Uterus (tissue), 3 donors: ENCODE measurements at regions not wholly inside any gene's neighbourhood (a gene's known extent, or its start where the extent isn't known, plus 50 kb on each side); places are given as distances from the start of the nearest gene placed in this dataset.
"Not testable (repeated sequence)": the region's sequence is repeated elsewhere in the genome, so short reads cannot be mapped to it uniquely, and the experiment has no call there.

ENCODE experiments used
- DNase-seq, 2 donors: peaks; one replicate each; pipeline ENCODE4 v3.0.0-alpha.2; 2019 to 2020
- H3K27ac ChIP-seq, 2 donors: fragments of 200-600 bp; sonication (generic); 1 replicate in 1 of 2; 2 replicates in 1 of 2; pipeline ENCODE4 v1.5.1; 2016 to 2018
- H3K27me3 ChIP-seq, 2 donors: fragments of 200-600 bp; sonication (generic); one replicate each; pipeline ENCODE4 v1.5.1; 2018 to 2019; ENCODE audit warnings: control low read depth in 1 of 2
- H3K36me3 ChIP-seq, 2 donors: fragments of 200-600 bp; sonication (generic); one replicate each; pipeline ENCODE4 v1.5.1; 2019; ENCODE audit warnings: control low read depth in 1 of 2
- H3K4me1 ChIP-seq, 2 donors: fragments of 200-600 bp; sonication (generic); one replicate each; pipeline ENCODE4 v1.5.1; 2018 to 2019; ENCODE audit warnings: control low read depth in 1 of 2
- H3K4me3 ChIP-seq, 2 donors: fragments of 200-600 bp; sonication (generic); 1 replicate in 1 of 2; 2 replicates in 1 of 2; pipeline ENCODE4 v1.5.1; 2018 to 2019; ENCODE audit warnings: mild to moderate bottlenecking in 1 of 2
- H3K9me3 ChIP-seq, 2 donors: fragments of 200-600 bp; sonication (generic); one replicate each; pipeline ENCODE4 v1.5.1; 2019; ENCODE audit warnings: control low read depth in 1 of 2
- POLR2A ChIP-seq, 2 donors: fragments of 450-650 bp; IDR thresholded peaks; one replicate each; pipeline ENCODE4 v1.6.1; 2016; ENCODE audit warnings: antibody characterized with exemption in 2 of 2, mild to moderate bottlenecking in 1 of 2, moderate library complexity in 1 of 2
- intact Hi-C: fragments of 100-400 bp; cut with DNase I; formaldehyde crosslinking; loops from one replicate; pipeline ENCODE4 v1.15.1; 2023; ENCODE audit warnings: low total_unique reads
- TF ChIP-seq, protein P1 (sequence below), 4 experiments: fragments of 200-600 bp in 2 of 4; fragments of 450-650 bp in 2 of 4; sonication (generic) in 2 of 4; IDR thresholded peaks; one replicate each; pipeline ENCODE4 v1.5.1; 2016 to 2019; ENCODE audit warnings: antibody characterized with exemption in 4 of 4, mild to moderate bottlenecking in 2 of 4, moderate library complexity in 1 of 4
- donor health status: DM: yes; HTN: yes; CAD: no.

DNA sequence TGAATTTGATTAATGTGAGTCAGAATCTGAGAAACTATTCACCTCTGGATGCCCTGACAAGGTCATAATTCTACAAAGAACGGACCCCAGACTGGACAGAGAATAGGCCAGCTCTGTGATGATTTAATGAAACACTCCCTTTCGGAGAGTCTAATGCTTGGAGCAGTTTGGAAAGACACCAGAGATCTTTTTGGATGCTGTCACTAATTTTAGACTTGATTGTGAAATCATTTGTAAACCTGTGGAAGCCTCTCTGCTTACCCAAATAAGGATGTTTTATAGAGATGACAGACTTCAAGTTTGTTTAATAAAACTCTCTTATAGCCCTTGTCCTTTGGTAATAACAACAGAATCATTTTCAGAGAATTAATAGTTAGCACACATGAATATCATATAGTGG, 83.5 kb downstream of the MYL12B start:
- peak in 1 of 2 donors; percentile 32 for DNase-seq
- intact Hi-C loops, result no loop called here
- no peak for TF ChIP-seq POLR2A (IDR thresholded peaks at IDR 0.05)
- TF ChIP-seq, protein P1, sequence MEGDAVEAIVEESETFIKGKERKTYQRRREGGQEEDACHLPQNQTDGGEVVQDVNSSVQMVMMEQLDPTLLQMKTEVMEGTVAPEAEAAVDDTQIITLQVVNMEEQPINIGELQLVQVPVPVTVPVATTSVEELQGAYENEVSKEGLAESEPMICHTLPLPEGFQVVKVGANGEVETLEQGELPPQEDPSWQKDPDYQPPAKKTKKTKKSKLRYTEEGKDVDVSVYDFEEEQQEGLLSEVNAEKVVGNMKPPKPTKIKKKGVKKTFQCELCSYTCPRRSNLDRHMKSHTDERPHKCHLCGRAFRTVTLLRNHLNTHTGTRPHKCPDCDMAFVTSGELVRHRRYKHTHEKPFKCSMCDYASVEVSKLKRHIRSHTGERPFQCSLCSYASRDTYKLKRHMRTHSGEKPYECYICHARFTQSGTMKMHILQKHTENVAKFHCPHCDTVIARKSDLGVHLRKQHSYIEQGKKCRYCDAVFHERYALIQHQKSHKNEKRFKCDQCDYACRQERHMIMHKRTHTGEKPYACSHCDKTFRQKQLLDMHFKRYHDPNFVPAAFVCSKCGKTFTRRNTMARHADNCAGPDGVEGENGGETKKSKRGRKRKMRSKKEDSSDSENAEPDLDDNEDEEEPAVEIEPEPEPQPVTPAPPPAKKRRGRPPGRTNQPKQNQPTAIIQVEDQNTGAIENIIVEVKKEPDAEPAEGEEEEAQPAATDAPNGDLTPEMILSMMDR (IDR thresholded peaks at IDR 0.05), result no peak
- Histone ChIP-seq H3K27ac (peak overlapping the region; percentile 48 to 80), H3K27me3 (no peaks in the 10 kb centered on the region), H3K9me3 (no peaks in the 10 kb centered on the region), H3K4me3 (no peak overlapping the region), H3K4me1 (no peaks in the 10 kb centered on the region), H3K36me3 (no peaks in the 10 kb centered on the region)

DNA sequence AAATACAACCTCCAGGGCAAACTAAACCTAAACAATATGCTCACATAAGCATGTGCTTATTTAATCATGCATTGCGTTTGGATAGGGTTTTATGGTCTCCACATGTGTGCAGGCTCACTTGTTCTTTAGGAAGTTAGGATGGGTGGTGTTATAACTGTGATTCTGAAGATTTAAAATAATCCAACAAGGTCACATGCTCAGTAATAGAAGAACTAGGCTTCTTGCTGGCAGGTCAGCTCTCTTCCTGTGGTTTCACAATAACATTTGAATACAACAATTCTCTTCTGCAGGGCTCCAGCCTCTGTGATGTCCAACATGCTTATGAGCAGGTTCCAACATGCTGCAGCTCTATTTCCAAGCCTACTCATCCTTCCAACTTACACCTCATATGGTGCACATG, 84.0 kb downstream of the MYL12B start:
- H3K4me3 ChIP-seq, result no peak overlapping the region
- no peaks in the 10 kb centered on the region for H3K36me3 ChIP-seq
- intact Hi-C loops, result no loop called here
- peak overlapping the region; percentile 48 to 80 for H3K27ac ChIP-seq
- no peaks in the 10 kb centered on the region for H3K27me3 ChIP-seq
- TF ChIP-seq, protein P1 (IDR thresholded peaks at IDR 0.05), result no peak
- TF ChIP-seq POLR2A (IDR thresholded peaks at IDR 0.05), result no peak
- H3K9me3 ChIP-seq, result no peaks in the 10 kb centered on the region
- DNase-seq, result peak; percentile 36 to 49
- no peaks in the 10 kb centered on the region for H3K4me1 ChIP-seq

DNA sequence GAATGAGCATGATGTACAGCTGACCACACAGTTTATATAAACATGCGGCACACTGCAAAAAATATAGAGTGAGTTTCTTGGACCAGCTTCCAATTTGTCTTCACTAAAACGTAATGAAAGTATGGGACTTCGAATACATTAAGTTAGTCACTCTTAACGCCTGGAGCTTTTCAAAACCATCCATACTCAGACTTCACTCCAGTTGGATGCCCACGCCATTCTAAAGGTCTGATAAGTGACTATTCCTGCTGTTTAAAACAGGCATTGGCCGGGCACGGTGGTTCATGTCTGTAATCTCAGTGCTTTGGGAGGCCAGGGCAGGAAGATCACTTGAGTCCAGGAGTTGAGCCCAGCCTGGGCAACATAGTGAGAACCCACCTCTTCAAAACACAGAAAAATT, 84.6 kb downstream of the MYL12B start:
- no peak for DNase-seq
- peak overlapping the region in 1 of 2 donors; percentile 80 for H3K27ac ChIP-seq

DNA sequence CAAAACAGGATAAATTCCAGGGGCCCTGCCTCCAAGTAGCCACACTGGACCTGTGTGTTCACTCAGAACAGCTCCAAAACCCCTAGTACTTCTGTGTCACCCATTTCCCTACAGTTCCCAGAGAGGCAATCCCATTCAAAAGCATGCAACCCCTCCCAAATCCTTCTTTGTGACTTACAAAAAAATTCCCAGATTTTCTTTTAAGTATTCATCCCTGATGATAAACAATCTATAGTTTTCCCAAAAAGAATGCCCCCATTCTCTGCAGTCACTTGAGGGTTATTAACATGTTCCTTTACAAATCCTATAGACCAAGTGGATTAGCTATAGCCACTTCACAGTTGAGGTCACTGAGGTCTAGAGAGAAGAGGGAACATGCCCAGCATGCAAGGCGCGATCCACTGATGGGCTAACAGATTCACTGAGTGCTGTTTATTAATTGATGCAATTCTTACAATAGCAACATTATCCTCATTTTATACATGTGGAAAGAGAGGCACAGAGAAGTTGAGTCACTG, 85.4 kb downstream of the MYL12B start:
- H3K9me3 ChIP-seq, result no peaks in the 10 kb centered on the region
- no peak for DNase-seq
- no peak for TF ChIP-seq POLR2A (IDR thresholded peaks at IDR 0.05)
- TF ChIP-seq, protein P1 (IDR thresholded peaks at IDR 0.05), result no peak
- no peak overlapping the region for H3K4me3 ChIP-seq
- H3K27ac ChIP-seq, result no peak overlapping the region
- H3K4me1 ChIP-seq, result no peaks in the 10 kb centered on the region
- H3K36me3 ChIP-seq, result no peaks in the 10 kb centered on the region
- no peaks in the 10 kb centered on the region for H3K27me3 ChIP-seq
- intact Hi-C loops, result no loop called here

More for the DNA sequence above, 84.6 kb downstream of the MYL12B start:
- Histone ChIP-seq H3K4me3 (no peak overlapping the region), H3K9me3 (no peaks in the 10 kb centered on the region), H3K4me1 (no peaks in the 10 kb centered on the region), H3K27me3 (no peaks in the 10 kb centered on the region), H3K36me3 (no peaks in the 10 kb centered on the region)
- no peak for TF ChIP-seq POLR2A (IDR thresholded peaks at IDR 0.05)
- TF ChIP-seq, protein P1 (IDR thresholded peaks at IDR 0.05), result no peak
- intact Hi-C loops, result no loop called here

DNA sequence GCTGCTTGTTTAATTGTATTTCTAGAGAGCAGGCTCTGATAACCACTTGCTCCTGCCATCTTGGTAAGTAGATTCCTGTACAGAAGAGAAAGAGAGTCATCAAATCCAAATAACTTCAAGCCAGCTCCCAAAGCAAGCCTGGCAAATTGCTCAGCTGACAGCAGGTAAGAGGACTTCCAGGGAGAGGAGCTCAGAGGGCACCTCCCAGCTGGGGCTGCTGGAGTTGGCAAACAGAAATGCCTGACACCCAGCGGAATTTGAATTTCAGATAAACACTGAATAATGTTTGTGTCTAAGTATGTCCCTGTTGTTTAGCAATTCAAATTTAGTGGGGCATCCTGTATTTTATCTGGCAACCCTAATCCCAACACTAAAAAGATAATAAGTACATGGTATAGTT, 86.2 kb downstream of the MYL12B start:
- Histone ChIP-seq H3K4me1 (no peaks in the 10 kb centered on the region), H3K27me3 (no peaks in the 10 kb centered on the region), H3K9me3 (no peaks in the 10 kb centered on the region), H3K4me3 (no peak overlapping the region), H3K27ac (no peak overlapping the region), H3K36me3 (no peaks in the 10 kb centered on the region)
- intact Hi-C loops, result no loop called here
- TF ChIP-seq POLR2A (IDR thresholded peaks at IDR 0.05), result no peak
- TF ChIP-seq, protein P1 (IDR thresholded peaks at IDR 0.05), result no peak
- no peak for DNase-seq

DNA sequence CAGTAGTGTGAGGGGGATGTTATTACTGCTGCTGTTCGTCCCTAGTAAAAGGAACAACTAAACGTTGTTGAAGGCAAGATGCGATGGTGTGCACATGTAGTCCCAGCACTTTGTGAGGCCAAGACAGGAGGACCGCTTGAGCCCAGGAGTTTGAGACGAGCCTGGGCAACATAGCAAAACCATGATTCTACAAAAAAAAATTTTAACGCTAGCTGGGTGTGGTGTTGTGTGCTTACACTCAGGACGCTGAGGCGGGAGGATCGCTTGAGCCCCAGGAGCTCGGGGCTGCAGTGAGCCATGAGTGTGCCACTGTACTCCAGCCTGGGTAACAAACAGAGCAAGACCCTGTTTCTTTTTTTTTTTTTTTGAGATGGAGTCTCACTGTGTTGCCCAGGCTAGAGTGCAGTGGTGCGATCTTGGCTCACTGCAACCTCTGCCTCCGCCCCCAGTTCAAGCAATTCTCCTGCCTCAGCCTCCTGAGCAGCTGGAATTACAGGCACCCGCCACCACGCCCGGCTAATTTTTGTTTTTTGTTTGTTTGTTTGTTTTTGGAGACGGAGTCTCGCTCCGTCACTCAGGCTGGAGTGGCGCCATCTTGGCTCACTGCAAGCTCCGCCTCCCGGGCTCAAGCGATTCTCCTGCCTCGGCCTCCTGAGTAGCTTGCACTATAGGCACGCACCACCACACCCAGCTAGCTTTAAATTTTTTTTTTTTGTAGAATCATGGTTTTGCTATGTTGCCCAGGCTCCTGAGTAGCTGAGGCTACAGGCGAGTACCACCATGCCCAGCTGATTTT, 87.3 kb downstream of the MYL12B start:
- H3K36me3 ChIP-seq, H3K4me3 ChIP-seq, H3K9me3 ChIP-seq, H3K27me3 ChIP-seq, H3K27ac ChIP-seq, intact Hi-C loops, DNase-seq, H3K4me1 ChIP-seq: not testable (repeated sequence)
